OCI-LY7 (cell line): ENCODE measurements at regions not wholly inside any gene's neighbourhood (a gene's known extent, or its start where the extent isn't known, plus 50 kb on each side); places are given as distances from the start of the nearest gene placed in this dataset.
"Not testable (repeated sequence)": the region's sequence is repeated elsewhere in the genome, so short reads cannot be mapped to it uniquely, and the experiment has no call there.

Experiments
- BruUV-seq: library from RNA; stranded (reverse); fragments of 400-500 nt; replicated peaks from 2 replicates; lab custom pipeline; 2021; lab: Mats Ljungman, UMichigan
- CTCF ChIA-PET: fragments of 300-600 bp; sonication (Branson Sonifier 250); formaldehyde crosslinking; loops from one replicate; lab custom pipeline; 2022; ENCODE audit warnings: antibody characterized with exemption; ENCODE audit not compliant: unreplicated experiment; lab: Charles Lee
- POLR2A ChIA-PET: fragments of 300-600 bp; sonication (Branson Sonifier 250); formaldehyde crosslinking; loops from one replicate; lab custom pipeline; 2022; ENCODE audit warnings: antibody characterized with exemption; lab: Charles Lee
- DNase-seq: peaks from one replicate; pipeline ENCODE4 v3.0.0-alpha.2; 2015; ENCODE audit warnings: low spot score
- H2AFZ ChIP-seq: fragments of 200-600 bp; sonication (generic), shearing (Covaris generic); 2 replicates; pipeline ENCODE4 v1.6.1; 2014; ENCODE audit warnings: mild to moderate bottlenecking, antibody characterized with exemption, low read length, moderate library complexity
- H3K27ac ChIP-seq: fragments of 200-600 bp; sonication (generic); 2 replicates; pipeline ENCODE4 v1.5.1; 2014; ENCODE audit warnings: mixed run types, low read depth, mild to moderate bottlenecking, moderate library complexity, low read length, inconsistent platforms; ENCODE audit not compliant: poor library complexity, severe bottlenecking
- H3K36me3 ChIP-seq: fragments of 200-600 bp; sonication (generic); 2 replicates; pipeline ENCODE4 v1.6.1; 2014; ENCODE audit warnings: mild to moderate bottlenecking, antibody characterized with exemption, low read length, moderate library complexity, mixed read lengths; ENCODE audit not compliant: insufficient read depth
- H3K4me1 ChIP-seq: fragments of 200-600 bp; sonication (generic); 2 replicates; pipeline ENCODE4 v1.5.1; 2014; ENCODE audit warnings: mild to moderate bottlenecking, low read length; ENCODE audit not compliant: insufficient read depth, poor library complexity, severe bottlenecking
- H3K4me2 ChIP-seq: fragments of 200-600 bp; sonication (generic); 2 replicates; pipeline ENCODE4 v1.6.1; 2014; ENCODE audit warnings: mild to moderate bottlenecking, low read length
- H3K4me3 ChIP-seq: fragments of 200-600 bp; sonication (generic); 2 replicates; pipeline ENCODE4 v1.5.1; 2014; ENCODE audit warnings: mild to moderate bottlenecking, low read depth, low read length; ENCODE audit not compliant: poor library complexity, severe bottlenecking
- H3K79me2 ChIP-seq: fragments of 200-600 bp; sonication (generic); 2 replicates; pipeline ENCODE4 v1.6.1; 2016; ENCODE audit warnings: low read depth, mild to moderate bottlenecking, low read length, moderate library complexity, mixed read lengths; ENCODE audit not compliant: insufficient read depth
- H3K9me2 ChIP-seq: fragments of 200-600 bp; sonication (generic); 2 replicates; pipeline ENCODE4 v1.6.1; 2016; ENCODE audit warnings: mild to moderate bottlenecking, low read length, mixed read lengths; ENCODE audit not compliant: insufficient read depth
- H3K9me3 ChIP-seq: fragments of 200-600 bp; sonication (generic); 2 replicates; pipeline ENCODE4 v1.6.1; 2014; ENCODE audit warnings: mild to moderate bottlenecking, mixed run types, low read length, mixed read lengths
- H4K20me1 ChIP-seq: fragments of 200-600 bp; sonication (generic); 2 replicates; pipeline ENCODE4 v1.6.1; 2014; ENCODE audit warnings: mild to moderate bottlenecking, antibody characterized with exemption, low read length, moderate library complexity, mixed read lengths; ENCODE audit not compliant: insufficient read depth
- intact Hi-C: fragments of 100-400 bp; cut with micrococcal nuclease; formaldehyde crosslinking; loops from one replicate; pipeline ENCODE4 v1.10.0; 2022; ENCODE audit not compliant: unreplicated experiment

DNA sequence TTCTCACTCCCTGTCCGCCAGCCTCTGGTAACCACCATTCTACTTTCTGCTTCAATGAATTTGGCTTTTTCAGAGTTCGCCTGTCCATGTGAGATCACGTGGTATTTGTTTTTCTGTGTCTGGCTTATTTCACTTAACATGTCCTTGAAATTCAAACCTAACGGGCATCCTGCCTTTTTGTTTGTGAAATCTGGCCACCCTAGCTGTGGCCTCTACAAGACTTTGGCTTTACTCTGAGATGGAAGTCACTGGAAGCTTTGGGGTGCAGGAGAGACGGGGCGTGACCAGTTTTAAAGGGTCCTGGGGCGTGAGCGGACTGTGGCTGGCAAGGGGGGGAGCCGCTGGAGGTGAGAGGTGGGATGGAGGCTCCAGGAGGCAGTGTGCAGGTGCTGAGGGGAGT is 66.4 kb downstream of the PROP1 start:
- H3K4me2 ChIP-seq, intact Hi-C loops, BruUV-seq, H3K79me2 ChIP-seq, CTCF ChIA-PET, H3K4me1 ChIP-seq, H3K9me3 ChIP-seq, H2AFZ ChIP-seq, H3K9me2 ChIP-seq, H4K20me1 ChIP-seq, H3K4me3 ChIP-seq, H3K36me3 ChIP-seq, DNase-seq, H3K27ac ChIP-seq, POLR2A ChIA-PET: not testable (repeated sequence)

DNA sequence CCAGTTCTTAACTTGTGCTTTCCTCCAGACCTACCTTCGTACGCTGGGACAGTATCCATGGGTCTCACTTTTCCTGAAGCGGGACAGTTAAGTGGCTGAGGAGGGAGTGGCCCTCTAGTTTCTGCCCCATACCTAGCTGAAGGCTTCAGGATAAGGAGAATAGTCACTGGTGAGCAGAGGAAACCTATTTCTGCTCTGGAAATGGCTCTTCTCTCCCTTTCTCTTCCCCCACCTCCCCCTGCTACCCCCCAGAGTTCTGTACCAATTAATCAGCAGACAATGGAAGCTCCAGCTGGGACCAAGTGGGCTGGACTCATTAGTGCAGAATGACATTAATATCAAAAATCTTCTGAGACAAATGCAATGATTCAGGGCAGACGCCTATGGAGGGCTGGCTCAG is 68.5 kb downstream of the PROP1 start:
- H3K36me3 ChIP-seq, BruUV-seq, H3K4me3 ChIP-seq, CTCF ChIA-PET, H3K9me2 ChIP-seq, H3K27ac ChIP-seq, H3K9me3 ChIP-seq, H4K20me1 ChIP-seq, intact Hi-C loops, DNase-seq, POLR2A ChIA-PET, H3K4me1 ChIP-seq, H2AFZ ChIP-seq, H3K4me2 ChIP-seq, H3K79me2 ChIP-seq: not testable (repeated sequence)

DNA sequence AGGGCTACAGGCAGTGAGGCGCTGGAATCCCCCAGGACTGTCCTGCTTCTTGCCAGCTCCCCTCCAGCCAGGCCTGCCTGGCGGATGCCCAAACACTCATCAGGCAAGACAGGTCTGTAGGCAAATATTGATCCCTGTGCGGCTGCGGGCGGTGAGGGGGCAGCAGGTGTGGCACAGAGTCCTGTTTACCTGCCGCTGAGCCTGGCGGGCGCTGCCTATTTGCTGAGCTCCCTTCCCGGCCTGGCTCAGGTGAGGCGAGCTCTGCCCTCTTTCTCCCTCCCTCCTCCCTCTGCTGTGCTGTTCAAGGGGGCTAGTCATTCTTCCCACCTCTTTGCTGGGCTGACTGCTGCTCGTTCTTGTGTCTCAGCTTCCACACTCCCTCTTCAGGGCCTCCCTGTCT is 71.5 kb downstream of the PROP1 start:
- H2AFZ ChIP-seq, CTCF ChIA-PET, H4K20me1 ChIP-seq, H3K36me3 ChIP-seq, BruUV-seq, H3K4me2 ChIP-seq, H3K79me2 ChIP-seq, POLR2A ChIA-PET, H3K9me3 ChIP-seq, intact Hi-C loops, H3K27ac ChIP-seq, H3K4me1 ChIP-seq, H3K9me2 ChIP-seq, DNase-seq, H3K4me3 ChIP-seq: not testable (repeated sequence)

DNA sequence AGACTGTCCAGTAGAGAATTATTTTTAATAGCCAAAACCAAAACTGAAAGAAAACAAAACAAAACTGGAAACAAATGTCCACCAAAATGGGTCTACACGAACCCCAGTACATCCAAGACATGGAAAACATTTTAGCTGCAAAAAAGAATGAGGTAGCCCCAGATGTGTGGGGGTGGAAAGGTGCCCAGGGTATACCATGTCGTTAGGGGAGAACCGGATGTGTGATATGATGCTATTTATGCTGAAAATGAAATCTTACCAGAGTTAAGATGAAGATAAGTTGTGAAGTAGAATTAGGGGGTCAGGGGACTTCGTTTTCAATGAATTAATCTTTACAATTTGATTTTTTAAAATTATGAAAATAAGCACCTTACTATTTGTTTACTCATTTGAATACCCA is 72.2 kb downstream of the PROP1 start:
- H3K27ac ChIP-seq, DNase-seq, intact Hi-C loops, H3K9me2 ChIP-seq, H3K4me1 ChIP-seq, POLR2A ChIA-PET, H3K4me3 ChIP-seq, H3K9me3 ChIP-seq, BruUV-seq, H3K36me3 ChIP-seq, H2AFZ ChIP-seq, H3K79me2 ChIP-seq, H4K20me1 ChIP-seq, CTCF ChIA-PET, H3K4me2 ChIP-seq: not testable (repeated sequence)

DNA sequence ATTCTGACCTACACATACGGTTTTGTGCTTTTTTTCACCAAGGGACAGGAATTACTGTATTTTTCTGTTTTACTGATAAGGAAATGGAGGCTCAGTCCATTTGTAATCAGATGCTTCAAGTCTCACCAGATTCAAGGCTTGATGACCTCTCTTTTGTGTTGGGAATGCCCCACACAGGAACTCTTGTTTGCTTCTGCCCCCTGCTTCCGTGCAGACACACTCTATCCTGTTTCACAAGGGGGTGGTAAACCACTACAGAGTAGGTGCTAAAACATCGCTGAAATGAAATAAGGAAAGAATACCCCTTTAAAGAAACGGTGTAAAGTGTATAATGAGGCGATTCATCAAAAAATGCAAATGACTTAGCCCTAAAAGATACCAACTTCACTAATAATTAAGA is 72.9 kb downstream of the PROP1 start:
- H3K4me3 ChIP-seq, H3K9me2 ChIP-seq, H3K79me2 ChIP-seq, POLR2A ChIA-PET, H3K36me3 ChIP-seq, H3K4me2 ChIP-seq, CTCF ChIA-PET, intact Hi-C loops, H2AFZ ChIP-seq, DNase-seq, BruUV-seq, H3K4me1 ChIP-seq, H4K20me1 ChIP-seq, H3K9me3 ChIP-seq, H3K27ac ChIP-seq: not testable (repeated sequence)

DNA sequence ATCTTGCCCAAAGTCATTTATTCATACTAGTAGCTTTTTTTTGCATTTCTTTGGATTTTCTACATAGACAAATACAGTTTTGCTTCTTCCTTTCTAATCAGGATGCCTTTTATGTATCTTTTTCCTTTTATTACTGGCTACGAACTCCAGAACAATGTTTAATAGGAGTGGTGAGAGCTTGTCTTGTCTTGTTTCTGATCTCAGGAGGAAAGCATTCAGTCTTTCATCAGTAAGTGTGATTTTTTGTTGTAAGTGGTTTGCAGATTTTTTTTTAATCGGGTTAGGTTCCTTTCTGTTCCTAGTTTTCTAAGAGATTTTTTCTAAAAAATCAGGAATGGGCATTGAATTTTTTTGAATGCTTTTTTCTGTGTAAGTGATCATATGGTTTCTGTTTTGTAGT is 86.8 kb downstream of the PROP1 start:
- CTCF ChIA-PET: not testable (repeated sequence)

DNA sequence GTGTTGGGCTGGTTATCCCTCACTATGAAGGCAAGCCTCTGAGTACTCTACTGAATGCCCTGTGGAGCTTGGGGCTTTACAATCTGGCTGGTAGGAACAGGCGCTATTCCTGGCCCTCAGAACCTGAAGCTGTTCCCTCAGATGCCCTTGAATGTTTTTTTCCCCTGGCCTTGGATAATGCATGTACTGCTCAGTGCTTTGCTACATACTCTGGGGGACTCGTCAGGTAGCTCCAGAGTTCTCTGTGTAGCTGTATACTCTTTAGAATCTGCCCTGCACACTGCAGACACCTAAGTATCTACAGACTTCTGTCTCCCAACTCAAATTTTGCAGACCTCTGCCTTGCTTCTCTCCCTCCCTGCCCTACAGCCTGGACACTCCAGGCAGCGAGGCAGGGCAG is 93.2 kb downstream of the PROP1 start:
- CTCF ChIA-PET, intact Hi-C loops: not testable (repeated sequence)

More for the DNA sequence above, 86.8 kb downstream of the PROP1 start:
- H3K9me2 ChIP-seq, H3K9me3 ChIP-seq, H3K79me2 ChIP-seq, H3K4me3 ChIP-seq, POLR2A ChIA-PET, H4K20me1 ChIP-seq, H3K36me3 ChIP-seq, H3K4me2 ChIP-seq, H2AFZ ChIP-seq, DNase-seq, intact Hi-C loops, H3K4me1 ChIP-seq, H3K27ac ChIP-seq, BruUV-seq: not testable (repeated sequence)

More for the DNA sequence above, 93.2 kb downstream of the PROP1 start:
- H3K9me3 ChIP-seq, H3K4me2 ChIP-seq, H3K36me3 ChIP-seq, BruUV-seq, H3K4me1 ChIP-seq, DNase-seq, H3K4me3 ChIP-seq, H3K79me2 ChIP-seq, POLR2A ChIA-PET, H3K27ac ChIP-seq, H3K9me2 ChIP-seq, H2AFZ ChIP-seq, H4K20me1 ChIP-seq: not testable (repeated sequence)
